ENCODE measurements at regions not wholly inside any gene's neighbourhood (a gene's known extent, or its start where the extent isn't known, plus 50 kb on each side); places are given as distances from the start of the nearest gene placed in this dataset.

DNA sequence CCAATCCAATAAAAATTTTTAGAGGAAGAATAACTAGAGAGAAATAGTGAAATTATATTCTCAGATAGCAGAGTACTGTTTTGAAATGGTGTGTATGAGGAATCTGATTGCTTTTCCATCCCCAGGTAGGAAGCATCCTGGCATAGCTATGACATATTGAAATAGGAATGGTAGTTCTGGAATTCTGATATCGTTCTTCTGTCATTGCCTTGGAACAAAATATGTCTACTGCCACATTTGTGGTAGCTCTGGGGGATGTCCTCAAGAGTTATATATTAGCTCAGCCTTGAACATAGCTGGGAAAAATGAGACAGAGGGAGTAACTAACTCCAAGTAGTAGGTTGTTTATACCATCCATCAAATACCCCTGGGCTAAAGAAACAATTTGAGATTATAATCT is 950.7 kb downstream of the MCTP2 start:
- 0% methylated on average over 1 of the region's 1 CpG for WGBS (ENCODE audit: low lambda C conversion rate)
- no peak for DNase-seq

More for the DNA sequence above, 950.7 kb downstream of the MCTP2 start:
- H3K4me1 ChIP-seq (ENCODE audit: control insufficient read depth in 1 of 2, insufficient read depth in 2 of 2, low read depth in 1 of 2, low read length in 1 of 2) = no peaks in the 10 kb centered on the region
- ChIA-PET POLR2A (no interaction called here), CTCF (no interaction called here)
- no peaks in the 10 kb centered on the region for H4K20me1 ChIP-seq (ENCODE audit: insufficient read depth)
- no peak overlapping the region for H2AFZ ChIP-seq (ENCODE audit: low read depth)
- H3K27me3 ChIP-seq (ENCODE audit: insufficient read depth) = no peaks in the 10 kb centered on the region
- H3K9me3 ChIP-seq = peaks cover 3% of the 10 kb centered on the region; the same call in 1 of the 2 replicates
- H3K4me2 ChIP-seq = no peak overlapping the region
- no peak overlapping the region for H3K9ac ChIP-seq
- H3F3A ChIP-seq (replicated peaks; ENCODE audit: insufficient read depth) = no peaks in the 10 kb centered on the region
- no peak overlapping the region for H3K27ac ChIP-seq (ENCODE audit: low read depth in 2 of 2, low read length in 1 of 2)
- no peaks in the 10 kb centered on the region for H3K79me2 ChIP-seq (ENCODE audit: insufficient read depth)
- TF ChIP-seq NRF1 (IDR thresholded peaks at IDR 0.05; ENCODE audit: low read depth, low read length) = no peak
- TF ChIP-seq RXRA (IDR thresholded peaks at IDR 0.05; ENCODE audit: borderline replicate concordance, low read depth) = no peak
- TF ChIP-seq, protein P1, sequence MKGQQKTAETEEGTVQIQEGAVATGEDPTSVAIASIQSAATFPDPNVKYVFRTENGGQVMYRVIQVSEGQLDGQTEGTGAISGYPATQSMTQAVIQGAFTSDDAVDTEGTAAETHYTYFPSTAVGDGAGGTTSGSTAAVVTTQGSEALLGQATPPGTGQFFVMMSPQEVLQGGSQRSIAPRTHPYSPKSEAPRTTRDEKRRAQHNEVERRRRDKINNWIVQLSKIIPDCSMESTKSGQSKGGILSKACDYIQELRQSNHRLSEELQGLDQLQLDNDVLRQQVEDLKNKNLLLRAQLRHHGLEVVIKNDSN (IDR thresholded peaks at IDR 0.05; ENCODE audit: borderline replicate concordance, low read depth) = no peak
- TF ChIP-seq, protein P2, sequence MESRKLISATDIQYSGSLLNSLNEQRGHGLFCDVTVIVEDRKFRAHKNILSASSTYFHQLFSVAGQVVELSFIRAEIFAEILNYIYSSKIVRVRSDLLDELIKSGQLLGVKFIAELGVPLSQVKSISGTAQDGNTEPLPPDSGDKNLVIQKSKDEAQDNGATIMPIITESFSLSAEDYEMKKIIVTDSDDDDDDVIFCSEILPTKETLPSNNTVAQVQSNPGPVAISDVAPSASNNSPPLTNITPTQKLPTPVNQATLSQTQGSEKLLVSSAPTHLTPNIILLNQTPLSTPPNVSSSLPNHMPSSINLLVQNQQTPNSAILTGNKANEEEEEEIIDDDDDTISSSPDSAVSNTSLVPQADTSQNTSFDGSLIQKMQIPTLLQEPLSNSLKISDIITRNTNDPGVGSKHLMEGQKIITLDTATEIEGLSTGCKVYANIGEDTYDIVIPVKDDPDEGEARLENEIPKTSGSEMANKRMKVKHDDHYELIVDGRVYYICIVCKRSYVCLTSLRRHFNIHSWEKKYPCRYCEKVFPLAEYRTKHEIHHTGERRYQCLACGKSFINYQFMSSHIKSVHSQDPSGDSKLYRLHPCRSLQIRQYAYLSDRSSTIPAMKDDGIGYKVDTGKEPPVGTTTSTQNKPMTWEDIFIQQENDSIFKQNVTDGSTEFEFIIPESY (IDR thresholded peaks at IDR 0.05; ENCODE audit: borderline replicate concordance, low read depth) = no peak
- TF ChIP-seq, protein P3, sequence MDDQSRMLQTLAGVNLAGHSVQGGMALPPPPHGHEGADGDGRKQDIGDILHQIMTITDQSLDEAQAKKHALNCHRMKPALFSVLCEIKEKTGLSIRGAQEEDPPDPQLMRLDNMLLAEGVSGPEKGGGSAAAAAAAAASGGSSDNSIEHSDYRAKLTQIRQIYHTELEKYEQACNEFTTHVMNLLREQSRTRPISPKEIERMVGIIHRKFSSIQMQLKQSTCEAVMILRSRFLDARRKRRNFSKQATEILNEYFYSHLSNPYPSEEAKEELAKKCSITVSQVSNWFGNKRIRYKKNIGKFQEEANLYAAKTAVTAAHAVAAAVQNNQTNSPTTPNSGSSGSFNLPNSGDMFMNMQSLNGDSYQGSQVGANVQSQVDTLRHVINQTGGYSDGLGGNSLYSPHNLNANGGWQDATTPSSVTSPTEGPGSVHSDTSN (IDR thresholded peaks at IDR 0.05) = no peak
- no peak for TF ChIP-seq TCF12 (IDR thresholded peaks at IDR 0.05)
- TF ChIP-seq NFIC (IDR thresholded peaks at IDR 0.05; ENCODE audit: borderline replicate concordance) = no peak
- no peak for TF ChIP-seq POLR2AphosphoS5 (IDR thresholded peaks at IDR 0.05; ENCODE audit: low read depth, low read length)
- TF ChIP-seq, protein P4, sequence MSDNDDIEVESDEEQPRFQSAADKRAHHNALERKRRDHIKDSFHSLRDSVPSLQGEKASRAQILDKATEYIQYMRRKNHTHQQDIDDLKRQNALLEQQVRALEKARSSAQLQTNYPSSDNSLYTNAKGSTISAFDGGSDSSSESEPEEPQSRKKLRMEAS (IDR thresholded peaks at IDR 0.05; ENCODE audit: low read depth) = no peak
- TF ChIP-seq, protein P5, sequence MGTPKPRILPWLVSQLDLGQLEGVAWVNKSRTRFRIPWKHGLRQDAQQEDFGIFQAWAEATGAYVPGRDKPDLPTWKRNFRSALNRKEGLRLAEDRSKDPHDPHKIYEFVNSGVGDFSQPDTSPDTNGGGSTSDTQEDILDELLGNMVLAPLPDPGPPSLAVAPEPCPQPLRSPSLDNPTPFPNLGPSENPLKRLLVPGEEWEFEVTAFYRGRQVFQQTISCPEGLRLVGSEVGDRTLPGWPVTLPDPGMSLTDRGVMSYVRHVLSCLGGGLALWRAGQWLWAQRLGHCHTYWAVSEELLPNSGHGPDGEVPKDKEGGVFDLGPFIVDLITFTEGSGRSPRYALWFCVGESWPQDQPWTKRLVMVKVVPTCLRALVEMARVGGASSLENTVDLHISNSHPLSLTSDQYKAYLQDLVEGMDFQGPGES (IDR thresholded peaks at IDR 0.05; ENCODE audit: low read depth, low read length) = no peak
- TF ChIP-seq FOXM1 (IDR thresholded peaks at IDR 0.05; ENCODE audit: low read depth) = no peak
- TF ChIP-seq MXI1 (IDR thresholded peaks at IDR 0.05; ENCODE audit: low read depth, low read length) = no peak
- TF ChIP-seq RFX5 (IDR thresholded peaks at IDR 0.05; ENCODE audit: low read length) = no peak
- no peak for TF ChIP-seq RAD21 (IDR thresholded peaks at IDR 0.05; ENCODE audit: low read length)
- no peak for TF ChIP-seq GABPA (IDR thresholded peaks at IDR 0.05; ENCODE audit: low read depth)
- TF ChIP-seq, protein P6, sequence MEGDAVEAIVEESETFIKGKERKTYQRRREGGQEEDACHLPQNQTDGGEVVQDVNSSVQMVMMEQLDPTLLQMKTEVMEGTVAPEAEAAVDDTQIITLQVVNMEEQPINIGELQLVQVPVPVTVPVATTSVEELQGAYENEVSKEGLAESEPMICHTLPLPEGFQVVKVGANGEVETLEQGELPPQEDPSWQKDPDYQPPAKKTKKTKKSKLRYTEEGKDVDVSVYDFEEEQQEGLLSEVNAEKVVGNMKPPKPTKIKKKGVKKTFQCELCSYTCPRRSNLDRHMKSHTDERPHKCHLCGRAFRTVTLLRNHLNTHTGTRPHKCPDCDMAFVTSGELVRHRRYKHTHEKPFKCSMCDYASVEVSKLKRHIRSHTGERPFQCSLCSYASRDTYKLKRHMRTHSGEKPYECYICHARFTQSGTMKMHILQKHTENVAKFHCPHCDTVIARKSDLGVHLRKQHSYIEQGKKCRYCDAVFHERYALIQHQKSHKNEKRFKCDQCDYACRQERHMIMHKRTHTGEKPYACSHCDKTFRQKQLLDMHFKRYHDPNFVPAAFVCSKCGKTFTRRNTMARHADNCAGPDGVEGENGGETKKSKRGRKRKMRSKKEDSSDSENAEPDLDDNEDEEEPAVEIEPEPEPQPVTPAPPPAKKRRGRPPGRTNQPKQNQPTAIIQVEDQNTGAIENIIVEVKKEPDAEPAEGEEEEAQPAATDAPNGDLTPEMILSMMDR (IDR thresholded peaks at IDR 0.05) = no peak
- no peak for TF ChIP-seq JUND (IDR thresholded peaks at IDR 0.05)
- no peaks in the 10 kb centered on the region for H3K9me2 ChIP-seq
- no peaks in the 10 kb centered on the region for H3K36me3 ChIP-seq (replicated peaks in 1 of 2; ENCODE audit: control insufficient read depth in 1 of 2, insufficient read depth in 2 of 2, low read length in 1 of 2)
- H3K4me3 ChIP-seq (ENCODE audit: low read depth in 2 of 2, low read length in 1 of 2) = no peak overlapping the region
